Neural progenitor cell (in vitro differentiated cells): ENCODE measurements at regions not wholly inside any gene's neighbourhood (a gene's known extent, or its start where the extent isn't known, plus 50 kb on each side); places are given as distances from the start of the nearest gene placed in this dataset.
"Not testable (repeated sequence)": the region's sequence is repeated elsewhere in the genome, so short reads cannot be mapped to it uniquely, and the experiment has no call there.

Experiments
- DNase-seq: peaks from one replicate; pipeline ENCODE4 v3.0.0-alpha.2; 2016; ENCODE audit warnings: low spot score
- H2AFZ ChIP-seq: fragments of 200-600 bp; sonication (generic); replicated peaks from 2 replicates; pipeline ENCODE4 v1.6.1; 2016; ENCODE audit warnings: antibody characterized with exemption
- H3F3A ChIP-seq: fragments of 200-600 bp; sonication (generic); 2 replicates; pipeline ENCODE4 v1.6.1; 2016; ENCODE audit warnings: antibody characterized with exemption, low read depth
- H3K27ac ChIP-seq: fragments of 200-600 bp; sonication (generic); 2 replicates; pipeline ENCODE4 v1.5.1; 2016; ENCODE audit warnings: mild to moderate bottlenecking
- H3K27me3 ChIP-seq: fragments of 200-600 bp; sonication (generic); 2 replicates; pipeline ENCODE4 v1.6.1; 2016; ENCODE audit warnings: mild to moderate bottlenecking, moderate library complexity
- H3K36me3 ChIP-seq: fragments of 200-600 bp; sonication (generic); 2 replicates; pipeline ENCODE4 v1.5.1; 2016
- H3K4me1 ChIP-seq: fragments of 200-600 bp; sonication (generic); 2 replicates; pipeline ENCODE4 v1.6.1; 2016; ENCODE audit warnings: mixed run types
- H3K4me2 ChIP-seq: fragments of 200-600 bp; sonication (generic); 2 replicates; pipeline ENCODE4 v1.6.1; 2016
- H3K4me3 ChIP-seq: fragments of 200-600 bp; sonication (generic); 2 replicates; pipeline ENCODE4 v1.5.1; 2016
- H3K79me2 ChIP-seq: fragments of 200-600 bp; sonication (generic); 2 replicates; pipeline ENCODE4 v1.6.1; 2016; ENCODE audit warnings: low read depth
- H3K9ac ChIP-seq: fragments of 200-600 bp; sonication (generic); 2 replicates; pipeline ENCODE4 v1.6.1; 2016
- H3K9me3 ChIP-seq: fragments of 200-600 bp; sonication (generic); 2 replicates; pipeline ENCODE4 v1.5.1; 2016; ENCODE audit warnings: low read depth
- H4K20me1 ChIP-seq: fragments of 200-600 bp; sonication (generic); 2 replicates; pipeline ENCODE4 v1.6.1; 2016; ENCODE audit warnings: low read depth
- H3K27ac Mint-ChIP-seq: 3 replicates; pipeline ENCODE4 v1.8.0; 2021; ENCODE audit warnings: mixed read lengths
- H3K27me3 Mint-ChIP-seq: 2 replicates; pipeline ENCODE4 v1.8.0; 2022; ENCODE audit warnings: low read depth, mild to moderate bottlenecking, inconsistent platforms, moderate library complexity, mixed read lengths; ENCODE audit not compliant: insufficient read depth
- H3K36me3 Mint-ChIP-seq: 3 replicates; pipeline ENCODE4 v1.8.0; 2021; ENCODE audit warnings: mixed read lengths
- H3K4me1 Mint-ChIP-seq: 3 replicates; pipeline ENCODE4 v1.8.0; 2021; ENCODE audit warnings: mixed read lengths
- H3K4me3 Mint-ChIP-seq: 3 replicates; pipeline ENCODE4 v1.8.0; 2021; ENCODE audit warnings: mild to moderate bottlenecking, moderate library complexity, mixed read lengths
- H3K9me3 Mint-ChIP-seq: 3 replicates; pipeline ENCODE4 v1.8.0; 2020; ENCODE audit warnings: mixed read lengths
- EZH2 ChIP-seq: fragments of 200-600 bp; sonication (generic); IDR thresholded peaks from 2 replicates; pipeline ENCODE4 v1.6.1; 2017; ENCODE audit warnings: antibody characterized with exemption, mild to moderate bottlenecking, moderate library complexity
- EZH2phosphoT487 ChIP-seq: fragments of 200-600 bp; sonication (generic); IDR thresholded peaks from 2 replicates; pipeline ENCODE4 v1.6.1; 2017; ENCODE audit warnings: antibody characterized with exemption
- TF ChIP-seq, protein P1 (sequence below): fragments of 200-600 bp; sonication (generic); IDR thresholded peaks from 2 replicates; pipeline ENCODE4 v1.5.1; 2017; ENCODE audit warnings: antibody characterized with exemption, mild to moderate bottlenecking

DNA sequence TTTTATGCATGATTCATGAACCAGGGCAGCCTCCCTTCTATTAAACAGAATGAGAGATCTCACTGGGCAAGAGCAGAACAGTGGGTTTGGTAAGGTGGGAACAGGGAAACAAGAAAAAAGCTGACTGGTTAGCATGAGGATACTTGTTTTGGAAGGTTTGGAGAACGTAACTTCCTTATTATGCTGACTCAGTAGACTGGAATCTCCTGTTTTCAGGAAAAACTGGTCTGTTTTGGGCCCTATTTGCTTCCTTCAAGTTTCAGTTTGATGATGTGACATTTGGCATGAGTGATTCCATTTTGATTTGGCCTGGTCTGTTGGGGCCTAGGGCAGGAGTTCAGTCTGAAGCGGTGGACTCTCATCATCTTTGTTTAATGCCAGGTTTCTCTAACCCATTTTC, 172.0 kb downstream of the MYLK4 start:
- Histone ChIP-seq H3K36me3 (peaks cover 4% of the 10 kb centered on the region), H4K20me1 (no peaks in the 10 kb centered on the region), H3K27me3 (no peaks in the 10 kb centered on the region), H3F3A (no peaks in the 10 kb centered on the region), H2AFZ (no peak overlapping the region), H3K4me1 (no peaks in the 10 kb centered on the region), H3K9me3 (peaks cover 3% of the 10 kb centered on the region), H3K9ac (no peak overlapping the region), H3K4me2 (no peak overlapping the region), H3K27ac (no peak overlapping the region), H3K4me3 (no peak overlapping the region), H3K79me2 (no peaks in the 10 kb centered on the region)
- H3K27ac Mint-ChIP-seq: no peak overlapping the region
- TF ChIP-seq EZH2phosphoT487 (no peak), EZH2 (no peak)
- TF ChIP-seq, protein P1, sequence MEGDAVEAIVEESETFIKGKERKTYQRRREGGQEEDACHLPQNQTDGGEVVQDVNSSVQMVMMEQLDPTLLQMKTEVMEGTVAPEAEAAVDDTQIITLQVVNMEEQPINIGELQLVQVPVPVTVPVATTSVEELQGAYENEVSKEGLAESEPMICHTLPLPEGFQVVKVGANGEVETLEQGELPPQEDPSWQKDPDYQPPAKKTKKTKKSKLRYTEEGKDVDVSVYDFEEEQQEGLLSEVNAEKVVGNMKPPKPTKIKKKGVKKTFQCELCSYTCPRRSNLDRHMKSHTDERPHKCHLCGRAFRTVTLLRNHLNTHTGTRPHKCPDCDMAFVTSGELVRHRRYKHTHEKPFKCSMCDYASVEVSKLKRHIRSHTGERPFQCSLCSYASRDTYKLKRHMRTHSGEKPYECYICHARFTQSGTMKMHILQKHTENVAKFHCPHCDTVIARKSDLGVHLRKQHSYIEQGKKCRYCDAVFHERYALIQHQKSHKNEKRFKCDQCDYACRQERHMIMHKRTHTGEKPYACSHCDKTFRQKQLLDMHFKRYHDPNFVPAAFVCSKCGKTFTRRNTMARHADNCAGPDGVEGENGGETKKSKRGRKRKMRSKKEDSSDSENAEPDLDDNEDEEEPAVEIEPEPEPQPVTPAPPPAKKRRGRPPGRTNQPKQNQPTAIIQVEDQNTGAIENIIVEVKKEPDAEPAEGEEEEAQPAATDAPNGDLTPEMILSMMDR: no peak
- peaks cover 12% of the 10 kb centered on the region for H3K9me3 Mint-ChIP-seq
- no peak overlapping the region for H3K4me3 Mint-ChIP-seq
- no peaks in the 10 kb centered on the region for H3K36me3 Mint-ChIP-seq
- peaks cover 17% of the 10 kb centered on the region for H3K4me1 Mint-ChIP-seq
- peaks cover 5% of the 10 kb centered on the region for H3K27me3 Mint-ChIP-seq
- DNase-seq: no peak

DNA sequence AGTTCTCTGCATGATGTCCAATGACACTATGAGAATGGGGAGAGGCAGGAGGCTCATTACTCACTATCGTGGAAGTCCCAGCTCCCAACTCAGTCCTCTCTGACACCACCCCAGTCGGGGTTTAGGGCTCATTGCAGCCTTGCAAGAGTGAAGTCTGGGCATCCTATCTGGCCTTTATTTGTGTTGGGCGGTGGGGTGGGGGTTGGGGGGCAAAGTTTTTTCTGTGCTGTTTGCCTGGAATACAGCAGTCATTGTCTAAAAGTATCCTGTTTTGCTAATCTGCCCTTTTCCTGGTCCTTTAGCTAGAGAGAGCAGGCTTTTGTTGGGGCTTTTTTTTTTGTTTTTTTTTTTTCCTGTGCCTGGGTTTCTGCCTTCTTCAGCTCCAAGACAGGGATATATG, 174.2 kb downstream of the MYLK4 start:
- H3K27me3 Mint-ChIP-seq: no peaks in the 10 kb centered on the region
- Histone ChIP-seq H3K4me1 (no peaks in the 10 kb centered on the region), H4K20me1 (no peaks in the 10 kb centered on the region), H3K4me3 (no peak overlapping the region), H2AFZ (no peak overlapping the region), H3K27me3 (no peaks in the 10 kb centered on the region), H3K9me3 (peaks cover 3% of the 10 kb centered on the region), H3K4me2 (no peak overlapping the region), H3F3A (no peaks in the 10 kb centered on the region), H3K9ac (no peak overlapping the region), H3K27ac (no peak overlapping the region), H3K36me3 (peaks cover 8% of the 10 kb centered on the region), H3K79me2 (no peaks in the 10 kb centered on the region)
- H3K4me1 Mint-ChIP-seq: peaks cover 13% of the 10 kb centered on the region
- DNase-seq: no peak
- H3K36me3 Mint-ChIP-seq: no peaks in the 10 kb centered on the region
- H3K27ac Mint-ChIP-seq: no peak overlapping the region
- H3K4me3 Mint-ChIP-seq: no peak overlapping the region
- peaks cover 7% of the 10 kb centered on the region for H3K9me3 Mint-ChIP-seq
- TF ChIP-seq EZH2phosphoT487 (no peak), EZH2 (no peak)
- TF ChIP-seq, protein P1: no peak

DNA sequence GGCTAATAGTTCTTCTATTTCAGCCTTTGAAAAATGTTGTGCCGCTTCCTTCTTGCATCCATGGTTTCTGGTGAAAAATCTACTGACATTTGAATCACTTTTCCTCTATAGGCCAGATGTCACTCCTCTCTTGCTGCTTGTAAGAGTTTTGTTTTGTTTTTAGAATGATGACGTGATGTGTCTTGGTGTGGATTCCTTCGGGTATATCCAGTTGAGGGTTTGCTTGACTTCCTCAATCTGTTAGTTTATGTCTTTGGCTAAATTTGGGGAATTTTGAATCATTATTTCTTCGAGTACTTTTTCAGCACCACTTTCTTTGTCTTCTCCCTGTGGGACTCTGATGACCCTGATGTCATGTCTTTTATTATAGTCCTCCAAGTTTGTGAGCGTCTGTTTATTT, 175.5 kb downstream of the MYLK4 start:
- Mint-ChIP-seq H3K36me3 (no peaks in the 10 kb centered on the region), H3K9me3 (peaks cover 7% of the 10 kb centered on the region), H3K27ac (no peak overlapping the region), H3K4me3 (no peak overlapping the region), H3K27me3 (peaks cover 2% of the 10 kb centered on the region), H3K4me1 (peaks cover 5% of the 10 kb centered on the region)
- no peaks in the 10 kb centered on the region for H3K27me3 ChIP-seq
- no peak for DNase-seq
- no peak overlapping the region for H3K4me3 ChIP-seq
- H2AFZ ChIP-seq: no peak overlapping the region
- H4K20me1 ChIP-seq: no peaks in the 10 kb centered on the region
- H3K9me3 ChIP-seq: peaks cover 3% of the 10 kb centered on the region
- peaks cover 8% of the 10 kb centered on the region for H3K36me3 ChIP-seq
- H3K4me1 ChIP-seq: no peaks in the 10 kb centered on the region
- no peak overlapping the region for H3K9ac ChIP-seq
- no peaks in the 10 kb centered on the region for H3K79me2 ChIP-seq
- no peak overlapping the region for H3K27ac ChIP-seq
- TF ChIP-seq EZH2phosphoT487: no peak
- H3F3A ChIP-seq: no peaks in the 10 kb centered on the region
- H3K4me2 ChIP-seq: no peak overlapping the region

DNA sequence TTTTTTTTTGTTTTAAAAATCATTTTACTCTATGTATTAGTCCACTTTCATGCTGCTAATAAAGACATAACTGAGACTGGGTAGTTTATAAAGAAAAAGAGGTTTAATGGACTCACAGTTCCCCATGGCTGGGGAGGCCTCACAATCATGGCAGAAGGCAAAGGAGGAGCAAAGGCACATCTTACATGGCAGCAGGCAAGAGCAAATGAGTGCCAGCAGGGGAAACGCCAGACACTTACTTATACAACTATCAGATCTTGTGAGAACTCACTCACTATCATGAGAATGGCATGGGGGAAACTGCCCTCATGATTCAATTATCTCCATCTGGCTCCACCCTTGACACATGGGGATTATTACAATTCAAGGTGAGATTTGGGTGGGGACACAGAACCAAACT, 181.3 kb downstream of the MYLK4 start:
- not testable (repeated sequence) for H3K9me3 ChIP-seq, H3K27ac Mint-ChIP-seq, H3K27ac ChIP-seq, H3K4me3 ChIP-seq, H3K4me1 ChIP-seq, DNase-seq, H3K27me3 ChIP-seq, H3K27me3 Mint-ChIP-seq, H3K36me3 Mint-ChIP-seq, H3K4me3 Mint-ChIP-seq, H3K9ac ChIP-seq, H3K79me2 ChIP-seq, H3K9me3 Mint-ChIP-seq, H3K36me3 ChIP-seq, H3F3A ChIP-seq, H3K4me1 Mint-ChIP-seq, H2AFZ ChIP-seq, H4K20me1 ChIP-seq, H3K4me2 ChIP-seq
